Vagina (tissue), 2 donors: ENCODE measurements at regions not wholly inside any gene's neighbourhood (a gene's known extent, or its start where the extent isn't known, plus 50 kb on each side); places are given as distances from the start of the nearest gene placed in this dataset.

Experiments used
- DNase-seq, 2 donors: peaks; one replicate each; pipeline ENCODE4 v3.0.0-alpha.2; 2017; ENCODE audit errors: extremely low spot score in 2 of 2
- H3K27ac ChIP-seq: fragments of 200-600 bp; sonication (generic); one replicate; pipeline ENCODE4 v1.5.1; 2019
- H3K27me3 ChIP-seq: fragments of 200-600 bp; sonication (generic); one replicate; pipeline ENCODE4 v1.5.1; 2019
- H3K36me3 ChIP-seq, 2 donors: fragments of 200-600 bp; sonication (generic); one replicate each; pipeline ENCODE4 v1.5.1; 2017 to 2019
- H3K4me1 ChIP-seq: fragments of 200-600 bp; sonication (generic); one replicate; pipeline ENCODE4 v1.5.1; 2019
- H3K4me3 ChIP-seq, 2 donors: fragments of 200-600 bp; sonication (generic); 1 replicate in 1 of 2; 2 replicates in 1 of 2; pipeline ENCODE4 v1.5.1; 2016 to 2019
- H3K9me3 ChIP-seq: fragments of 200-600 bp; sonication (generic); one replicate; pipeline ENCODE4 v1.5.1; 2019
- POLR2A ChIP-seq, 2 donors: fragments of 450-650 bp; IDR thresholded peaks; one replicate each; pipeline ENCODE4 v1.6.1; 2017; ENCODE audit warnings: antibody characterized with exemption in 2 of 2, mild to moderate bottlenecking in 2 of 2, moderate library complexity in 2 of 2
- POLR2AphosphoS5 ChIP-seq, 2 donors: sonication (generic); formaldehyde crosslinking; IDR thresholded peaks; one replicate each; pipeline ENCODE4 v1.9.0; 2017; ENCODE audit warnings: antibody characterized with exemption in 2 of 2, mild to moderate bottlenecking in 2 of 2, low read depth in 1 of 2; ENCODE audit not compliant: insufficient read depth in 1 of 2
- intact Hi-C: fragments of 100-400 bp; cut with DNase I; formaldehyde crosslinking; loops from one replicate; pipeline ENCODE4 v1.15.1; 2023
- TF ChIP-seq, protein P1 (sequence below), 3 experiments: fragments of 450-650 bp in 2 of 3; fragments of 200-600 bp in 1 of 3; sonication (generic) in 1 of 3; IDR thresholded peaks; one replicate each; pipeline ENCODE4 v1.5.1; 2017 to 2019; ENCODE audit warnings: antibody characterized with exemption in 3 of 3, mild to moderate bottlenecking in 2 of 3, moderate library complexity in 2 of 3

DNA sequence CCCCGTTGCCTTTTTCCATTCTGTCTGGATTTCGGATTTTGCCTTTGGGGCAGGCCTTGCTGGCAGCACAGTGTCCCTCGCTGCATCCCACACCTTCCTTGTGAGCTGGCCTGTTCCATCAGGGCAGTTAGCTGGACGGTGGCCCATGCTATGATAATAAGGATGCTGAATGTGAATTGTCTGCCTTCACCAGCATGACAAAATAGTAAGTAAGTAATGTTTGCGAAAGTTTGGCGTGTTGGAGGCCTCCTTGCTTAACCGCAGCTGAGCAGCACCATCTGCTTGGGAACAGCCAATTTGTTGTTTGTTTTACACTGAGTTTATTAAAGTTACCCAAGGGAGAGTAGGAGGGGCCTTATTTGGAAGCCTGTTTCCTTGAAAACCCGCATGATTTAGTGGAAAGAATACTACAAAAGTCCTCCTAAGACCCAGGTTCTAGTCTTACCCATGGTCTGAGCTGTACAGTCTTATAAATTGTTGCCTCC lies 469.7 kb upstream of the FANCL start:
- no peaks in the 10 kb centered on the region for H3K9me3 ChIP-seq
- H3K27me3 ChIP-seq = no peaks in the 10 kb centered on the region
- no peaks in the 10 kb centered on the region for H3K4me1 ChIP-seq
- no peak overlapping the region for H3K27ac ChIP-seq
- no peak overlapping the region for H3K4me3 ChIP-seq
- TF ChIP-seq, protein P1, sequence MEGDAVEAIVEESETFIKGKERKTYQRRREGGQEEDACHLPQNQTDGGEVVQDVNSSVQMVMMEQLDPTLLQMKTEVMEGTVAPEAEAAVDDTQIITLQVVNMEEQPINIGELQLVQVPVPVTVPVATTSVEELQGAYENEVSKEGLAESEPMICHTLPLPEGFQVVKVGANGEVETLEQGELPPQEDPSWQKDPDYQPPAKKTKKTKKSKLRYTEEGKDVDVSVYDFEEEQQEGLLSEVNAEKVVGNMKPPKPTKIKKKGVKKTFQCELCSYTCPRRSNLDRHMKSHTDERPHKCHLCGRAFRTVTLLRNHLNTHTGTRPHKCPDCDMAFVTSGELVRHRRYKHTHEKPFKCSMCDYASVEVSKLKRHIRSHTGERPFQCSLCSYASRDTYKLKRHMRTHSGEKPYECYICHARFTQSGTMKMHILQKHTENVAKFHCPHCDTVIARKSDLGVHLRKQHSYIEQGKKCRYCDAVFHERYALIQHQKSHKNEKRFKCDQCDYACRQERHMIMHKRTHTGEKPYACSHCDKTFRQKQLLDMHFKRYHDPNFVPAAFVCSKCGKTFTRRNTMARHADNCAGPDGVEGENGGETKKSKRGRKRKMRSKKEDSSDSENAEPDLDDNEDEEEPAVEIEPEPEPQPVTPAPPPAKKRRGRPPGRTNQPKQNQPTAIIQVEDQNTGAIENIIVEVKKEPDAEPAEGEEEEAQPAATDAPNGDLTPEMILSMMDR (IDR thresholded peaks at IDR 0.05) = no peak
- TF ChIP-seq POLR2A (IDR thresholded peaks at IDR 0.05) (no peak), POLR2AphosphoS5 (IDR thresholded peaks at IDR 0.05; ENCODE audit: insufficient read depth in 1 of 2, low read depth in 1 of 2) (no peak)
- no peak for DNase-seq
- intact Hi-C loops = no loop called here
- no peaks in the 10 kb centered on the region for H3K36me3 ChIP-seq

DNA sequence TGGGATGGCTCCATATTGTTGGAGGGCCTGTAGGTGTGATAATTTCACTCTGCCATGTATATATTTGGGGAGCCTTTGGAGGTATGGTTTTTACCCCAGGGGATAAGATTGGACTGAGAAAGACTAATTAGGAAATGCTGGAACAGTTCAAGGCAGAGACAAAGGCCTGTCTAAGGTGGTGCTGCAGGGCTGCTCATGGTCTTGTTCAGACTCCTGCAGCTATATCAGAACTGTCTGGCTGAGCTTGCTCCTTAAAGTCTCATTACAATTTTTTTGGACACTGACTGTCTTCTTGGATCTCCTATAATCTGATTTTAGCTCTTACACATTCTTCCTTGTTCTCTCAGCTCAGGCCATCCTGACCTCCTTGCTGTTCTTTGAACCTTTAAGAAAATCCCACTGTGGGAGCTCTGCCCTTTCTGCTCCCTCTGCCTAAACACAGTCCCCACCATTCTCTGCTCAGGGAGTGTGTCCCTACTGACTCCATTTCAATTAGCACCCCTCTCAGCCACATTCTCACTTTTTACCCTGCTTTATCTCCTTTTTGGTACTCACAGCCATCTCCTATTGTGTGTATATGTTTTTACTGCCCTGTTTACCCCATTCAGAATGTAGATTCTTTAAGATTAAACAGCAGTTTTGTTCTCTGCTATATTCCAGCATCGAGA lies 468.7 kb upstream of the FANCL start:
- H3K9me3 ChIP-seq = no peaks in the 10 kb centered on the region
- no peak overlapping the region for H3K27ac ChIP-seq
- no peaks in the 10 kb centered on the region for H3K36me3 ChIP-seq
- no peaks in the 10 kb centered on the region for H3K27me3 ChIP-seq
- H3K4me3 ChIP-seq = no peak overlapping the region
- no peak for TF ChIP-seq POLR2AphosphoS5 (IDR thresholded peaks at IDR 0.05; ENCODE audit: insufficient read depth in 1 of 2, low read depth in 1 of 2)
- no peak for TF ChIP-seq POLR2A (IDR thresholded peaks at IDR 0.05)
- TF ChIP-seq, protein P1 (IDR thresholded peaks at IDR 0.05) = no peak
- no peak for DNase-seq
- H3K4me1 ChIP-seq = no peaks in the 10 kb centered on the region
- intact Hi-C loops = no loop called here

DNA sequence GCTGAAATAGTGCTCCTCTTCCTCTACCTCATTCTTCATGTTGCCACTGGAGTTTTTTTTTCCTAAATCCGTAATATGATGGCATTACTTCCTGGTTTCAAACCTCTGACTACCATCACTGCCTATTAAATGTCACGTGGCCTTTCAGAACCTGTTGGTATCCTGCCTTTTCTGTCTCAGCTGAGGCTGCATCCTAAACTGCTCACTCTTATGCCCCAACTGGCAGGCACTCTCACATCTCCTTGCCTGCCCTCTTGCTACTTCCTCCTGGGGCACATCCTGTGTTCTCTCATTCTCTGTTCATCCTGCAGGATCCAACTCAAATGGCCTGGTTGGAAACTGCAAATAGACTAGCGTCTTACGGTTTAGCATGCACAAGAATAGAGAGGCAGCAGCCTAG lies 468.1 kb upstream of the FANCL start:
- H3K27me3 ChIP-seq = no peaks in the 10 kb centered on the region
- DNase-seq = no peak
- no peak overlapping the region for H3K27ac ChIP-seq
- H3K4me1 ChIP-seq = no peaks in the 10 kb centered on the region
- H3K9me3 ChIP-seq = no peaks in the 10 kb centered on the region
- no peaks in the 10 kb centered on the region for H3K36me3 ChIP-seq
- intact Hi-C loops = no loop called here
- H3K4me3 ChIP-seq = no peak overlapping the region
- TF ChIP-seq POLR2AphosphoS5 (IDR thresholded peaks at IDR 0.05; ENCODE audit: insufficient read depth in 1 of 2, low read depth in 1 of 2) = no peak
- no peak for TF ChIP-seq POLR2A (IDR thresholded peaks at IDR 0.05)
- TF ChIP-seq, protein P1 (IDR thresholded peaks at IDR 0.05) = no peak

DNA sequence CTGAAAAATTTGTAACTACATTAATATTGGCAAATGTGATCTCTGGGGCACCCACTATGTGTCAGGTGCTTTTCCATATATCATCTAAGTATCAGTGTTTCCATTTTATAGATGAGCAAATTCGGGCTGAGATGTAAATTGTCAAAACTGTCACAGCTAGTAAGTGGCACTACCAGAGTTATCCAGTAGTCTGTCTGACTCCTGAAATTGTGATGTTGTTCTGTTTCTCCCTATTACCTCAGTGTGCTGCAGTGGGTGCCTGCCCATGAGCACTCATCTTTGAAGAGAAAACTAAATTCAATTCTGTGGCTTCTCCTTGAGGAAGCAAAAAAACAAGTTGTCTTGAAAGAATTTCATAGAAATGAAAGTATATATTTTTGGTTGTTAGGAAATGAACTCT lies 467.4 kb upstream of the FANCL start:
- DNase-seq = no peak
- H3K27me3 ChIP-seq = no peaks in the 10 kb centered on the region
- TF ChIP-seq, protein P1 (IDR thresholded peaks at IDR 0.05) = no peak
- TF ChIP-seq POLR2AphosphoS5 (IDR thresholded peaks at IDR 0.05; ENCODE audit: insufficient read depth in 1 of 2, low read depth in 1 of 2) (no peak), POLR2A (IDR thresholded peaks at IDR 0.05) (no peak)
- intact Hi-C loops = no loop called here
- no peak overlapping the region for H3K27ac ChIP-seq
- no peak overlapping the region for H3K4me3 ChIP-seq
- no peaks in the 10 kb centered on the region for H3K4me1 ChIP-seq
- no peaks in the 10 kb centered on the region for H3K9me3 ChIP-seq
- no peaks in the 10 kb centered on the region for H3K36me3 ChIP-seq

DNA sequence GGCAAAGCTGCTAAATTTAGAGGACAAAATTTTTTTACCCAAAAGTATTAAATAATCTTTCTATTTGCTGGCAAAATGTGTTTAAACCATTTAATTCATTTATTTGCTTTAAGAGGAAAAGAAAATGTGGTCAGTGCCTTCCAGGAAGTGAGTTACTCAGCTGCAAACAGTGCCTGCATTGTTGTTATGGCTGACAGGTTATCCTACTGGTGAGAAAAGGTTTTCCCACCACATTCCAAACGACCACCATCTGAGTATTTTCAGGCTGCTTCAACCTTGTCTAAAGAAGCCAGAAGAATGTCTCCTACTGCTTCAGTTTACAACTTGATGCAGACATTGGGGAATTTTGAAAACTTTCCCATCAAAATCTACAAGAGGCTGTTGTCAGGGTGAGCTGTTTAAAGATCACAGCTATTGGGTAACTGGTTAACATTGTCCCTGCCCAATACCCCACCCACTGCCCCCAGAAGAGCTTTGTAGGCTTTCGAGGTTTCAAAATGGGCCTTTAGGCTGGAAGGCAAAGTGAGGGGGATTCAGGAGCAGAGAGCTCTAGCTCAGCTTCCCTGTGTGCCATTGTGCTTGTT lies 461.3 kb upstream of the FANCL start:
- intact Hi-C loops = no loop called here
- DNase-seq = no peak
- no peaks in the 10 kb centered on the region for H3K36me3 ChIP-seq
- H3K27ac ChIP-seq = no peak overlapping the region
- H3K27me3 ChIP-seq = no peaks in the 10 kb centered on the region
- H3K4me3 ChIP-seq = no peak overlapping the region
- TF ChIP-seq POLR2A (IDR thresholded peaks at IDR 0.05) (no peak), POLR2AphosphoS5 (IDR thresholded peaks at IDR 0.05; ENCODE audit: insufficient read depth in 1 of 2, low read depth in 1 of 2) (no peak)
- TF ChIP-seq, protein P1 (IDR thresholded peaks at IDR 0.05) = no peak
- H3K9me3 ChIP-seq = no peaks in the 10 kb centered on the region
- no peaks in the 10 kb centered on the region for H3K4me1 ChIP-seq
